Mucosa of descending colon (tissue), 3 donors: ENCODE measurements at regions not wholly inside any gene's neighbourhood (a gene's known extent, or its start where the extent isn't known, plus 50 kb on each side); places are given as distances from the start of the nearest gene placed in this dataset.
A peak's percentile ranks its signal among the peaks of the same experiment; 100 is the strongest.
"Not testable (repeated sequence)": the region's sequence is repeated elsewhere in the genome, so short reads cannot be mapped to it uniquely, and the experiment has no call there.

Source experiments
- ATAC-seq: fragments of 200-7000 bp; cut with Tn5 transposase; one replicate; pipeline ENCODE4 v1.9.1; 2020; ENCODE audit warnings: mild to moderate bottlenecking, moderate library complexity
- DNase-seq, 3 donors: peaks; one replicate each; pipeline ENCODE4 v3.0.0-alpha.2; 2020
- H3K36me3 ChIP-seq: fragments of 200-600 bp; one replicate; pipeline ENCODE4 v1.8.0; 2021; ENCODE audit warnings: low read depth, mild to moderate bottlenecking
- H3K4me1 ChIP-seq: fragments of 200-600 bp; one replicate; pipeline ENCODE4 v1.8.0; 2021; ENCODE audit warnings: low read depth, mild to moderate bottlenecking
- H3K4me3 ChIP-seq: fragments of 200-600 bp; one replicate; pipeline ENCODE4 v1.8.0; 2021; ENCODE audit warnings: mild to moderate bottlenecking
- H3K9me3 ChIP-seq: fragments of 200-600 bp; one replicate; pipeline ENCODE4 v1.8.0; 2021; ENCODE audit warnings: mild to moderate bottlenecking
- CTCF ChIP-seq: fragments of 200-600 bp; IDR thresholded peaks from one replicate; pipeline ENCODE4 v1.8.0; 2022; ENCODE audit warnings: antibody characterized with exemption, mild to moderate bottlenecking
- intact Hi-C, 2 donors: fragments of 100-400 bp; cut with DNase I in 1 of 2; cut with micrococcal nuclease in 1 of 2; formaldehyde crosslinking; loops; one replicate each; pipeline versions ENCODE4 v1.11.0 to v1.11.1; 2022; cut with DNase I, micrococcal nuclease
- donor health status: DM: no; HTN: no; CAD: no; lungs with moderate emphysema.
- donor health status: DM: no; HTN: no; CAD: no.
- donor health status: DM: no; HTN: yes; CAD: no.

GRCh38 chr13:54699831-54700230, 1671.2 kb downstream of the OLFM4 start:
- no peak for TF ChIP-seq CTCF
- intact Hi-C loops, result no loop called here
- no peaks in the 10 kb centered on the region for H3K36me3 ChIP-seq
- no peak for ATAC-seq
- no peak for DNase-seq
- no peak overlapping the region for H3K4me3 ChIP-seq
- peaks cover 63% of the 10 kb centered on the region for H3K9me3 ChIP-seq
- no peaks in the 10 kb centered on the region for H3K4me1 ChIP-seq

GRCh38 chr13:54705738-54706137, 1677.1 kb downstream of the OLFM4 start:
- no peak for DNase-seq
- Histone ChIP-seq H3K9me3 (peaks cover 45% of the 10 kb centered on the region), H3K4me1 (no peaks in the 10 kb centered on the region), H3K36me3 (no peaks in the 10 kb centered on the region), H3K4me3 (no peak overlapping the region)
- no peak for ATAC-seq
- TF ChIP-seq CTCF, result no peak
- intact Hi-C loops, result no loop called here

GRCh38 chr13:54706336-54706735, 1677.7 kb downstream of the OLFM4 start:
- H3K36me3 ChIP-seq, result no peaks in the 10 kb centered on the region
- H3K9me3 ChIP-seq, result peaks cover 45% of the 10 kb centered on the region
- H3K4me1 ChIP-seq, result no peaks in the 10 kb centered on the region
- TF ChIP-seq CTCF, result no peak
- intact Hi-C loops, result no loop called here
- no peak overlapping the region for H3K4me3 ChIP-seq
- no peak for ATAC-seq
- DNase-seq, result no peak

GRCh38 chr13:54709546-54709945, 1680.9 kb downstream of the OLFM4 start:
- H3K36me3 ChIP-seq, result no peaks in the 10 kb centered on the region
- intact Hi-C loops, result no loop called here
- ATAC-seq (no peak), DNase-seq (no peak)
- no peaks in the 10 kb centered on the region for H3K4me1 ChIP-seq
- H3K4me3 ChIP-seq, result no peak overlapping the region
- peaks cover 36% of the 10 kb centered on the region for H3K9me3 ChIP-seq
- no peak for TF ChIP-seq CTCF

GRCh38 chr13:54733639-54734038, 1705.0 kb downstream of the OLFM4 start:
- TF ChIP-seq CTCF, result no peak
- peaks cover 8% of the 10 kb centered on the region for H3K9me3 ChIP-seq
- H3K4me3 ChIP-seq, result no peak overlapping the region
- DNase-seq (no peak), ATAC-seq (no peak)
- intact Hi-C loops, result no loop called here
- H3K36me3 ChIP-seq, result no peaks in the 10 kb centered on the region
- H3K4me1 ChIP-seq, result no peaks in the 10 kb centered on the region

GRCh38 chr13:54737211-54737610, 1708.6 kb downstream of the OLFM4 start:
- intact Hi-C loops, H3K9me3 ChIP-seq, H3K4me3 ChIP-seq, H3K4me1 ChIP-seq, H3K36me3 ChIP-seq, ATAC-seq: not testable (repeated sequence)
- peak in 2 of 3 donors; percentile 5 to 35 for DNase-seq
